ENCODE measurements at regions not wholly inside any gene's neighbourhood (a gene's known extent, or its start where the extent isn't known, plus 50 kb on each side); places are given as distances from the start of the nearest gene placed in this dataset.

- Histone ChIP-seq H3K36me3 (ENCODE audit: control insufficient read depth, insufficient read depth, low read length) (peaks cover 5% of the 10 kb centered on the region), H3K27me3 (ENCODE audit: control insufficient read depth, insufficient read depth, low read length) (no peaks in the 10 kb centered on the region), H3K4me3 (ENCODE audit: low read depth, low read length) (no peak overlapping the region), H3K27ac (ENCODE audit: low read depth, low read length) (no peak overlapping the region), H3K4me1 (ENCODE audit: control insufficient read depth, insufficient read depth, low read length) (peaks cover 38% of the 10 kb centered on the region), H3K9me3 (ENCODE audit: control insufficient read depth, insufficient read depth, low read length) (peaks cover 6% of the 10 kb centered on the region)
- WGBS (ENCODE audit: insufficient coverage): 39% methylated on average over 37 of the region's 38 CpGs
- peak in 2 of 6 donors; percentile 45 to 82 for DNase-seq (ENCODE audit: low read depth in 4 of 6, low spot score in 6 of 6)
Measured at GRCh38 chr16:85360323-85361277, 248.3 kb upstream of the CIBAR2 start.

- peaks cover 6% of the 10 kb centered on the region for H3K9me3 ChIP-seq (ENCODE audit: control insufficient read depth, insufficient read depth, low read length)
- no peak for DNase-seq (ENCODE audit: low read depth in 4 of 6, low spot score in 6 of 6)
- no peak overlapping the region for H3K27ac ChIP-seq (ENCODE audit: low read depth, low read length)
- H3K4me3 ChIP-seq (ENCODE audit: low read depth, low read length): no peak overlapping the region
- H3K27me3 ChIP-seq (ENCODE audit: control insufficient read depth, insufficient read depth, low read length): no peaks in the 10 kb centered on the region
- 77% methylated on average over 21 of the region's 23 CpGs for WGBS (ENCODE audit: insufficient coverage)
- H3K4me1 ChIP-seq (ENCODE audit: control insufficient read depth, insufficient read depth, low read length): peaks cover 47% of the 10 kb centered on the region
- peaks cover 5% of the 10 kb centered on the region for H3K36me3 ChIP-seq (ENCODE audit: control insufficient read depth, insufficient read depth, low read length)
Measured at GRCh38 chr16:85361441-85362118, 249.3 kb upstream of the CIBAR2 start.

GRCh38 chr16:85362443-85362842, 250.2 kb upstream of the CIBAR2 start:
- no peak overlapping the region for H3K4me3 ChIP-seq (ENCODE audit: low read depth, low read length)
- peaks cover 5% of the 10 kb centered on the region for H3K36me3 ChIP-seq (ENCODE audit: control insufficient read depth, insufficient read depth, low read length)
- H3K4me1 ChIP-seq (ENCODE audit: control insufficient read depth, insufficient read depth, low read length): peaks cover 53% of the 10 kb centered on the region
- no peak overlapping the region for H3K27ac ChIP-seq (ENCODE audit: low read depth, low read length)
- 87% methylated on average over 3 of the region's 6 CpGs for WGBS (ENCODE audit: insufficient coverage)
- peaks cover 6% of the 10 kb centered on the region for H3K9me3 ChIP-seq (ENCODE audit: control insufficient read depth, insufficient read depth, low read length)
- H3K27me3 ChIP-seq (ENCODE audit: control insufficient read depth, insufficient read depth, low read length): no peaks in the 10 kb centered on the region
- no peak for DNase-seq (ENCODE audit: low read depth in 4 of 6, low spot score in 6 of 6)

- Histone ChIP-seq H3K4me3 (ENCODE audit: low read depth, low read length) (no peak overlapping the region), H3K27me3 (ENCODE audit: control insufficient read depth, insufficient read depth, low read length) (no peaks in the 10 kb centered on the region), H3K36me3 (ENCODE audit: control insufficient read depth, insufficient read depth, low read length) (no peaks in the 10 kb centered on the region), H3K27ac (ENCODE audit: low read depth, low read length) (no peak overlapping the region), H3K9me3 (ENCODE audit: control insufficient read depth, insufficient read depth, low read length) (peaks cover 6% of the 10 kb centered on the region), H3K4me1 (ENCODE audit: control insufficient read depth, insufficient read depth, low read length) (peaks cover 55% of the 10 kb centered on the region)
- no peak for DNase-seq (ENCODE audit: low read depth in 4 of 6, low spot score in 6 of 6)
- 92% methylated on average over 4 of the region's 5 CpGs for WGBS (ENCODE audit: insufficient coverage)
Measured at GRCh38 chr16:85363427-85363826, 249.7 kb upstream of the GSE1 start.

- no peak overlapping the region for H3K4me3 ChIP-seq (ENCODE audit: low read depth, low read length)
Measured at GRCh38 chr16:85363881-85364280, 249.2 kb upstream of the GSE1 start.

DNA sequence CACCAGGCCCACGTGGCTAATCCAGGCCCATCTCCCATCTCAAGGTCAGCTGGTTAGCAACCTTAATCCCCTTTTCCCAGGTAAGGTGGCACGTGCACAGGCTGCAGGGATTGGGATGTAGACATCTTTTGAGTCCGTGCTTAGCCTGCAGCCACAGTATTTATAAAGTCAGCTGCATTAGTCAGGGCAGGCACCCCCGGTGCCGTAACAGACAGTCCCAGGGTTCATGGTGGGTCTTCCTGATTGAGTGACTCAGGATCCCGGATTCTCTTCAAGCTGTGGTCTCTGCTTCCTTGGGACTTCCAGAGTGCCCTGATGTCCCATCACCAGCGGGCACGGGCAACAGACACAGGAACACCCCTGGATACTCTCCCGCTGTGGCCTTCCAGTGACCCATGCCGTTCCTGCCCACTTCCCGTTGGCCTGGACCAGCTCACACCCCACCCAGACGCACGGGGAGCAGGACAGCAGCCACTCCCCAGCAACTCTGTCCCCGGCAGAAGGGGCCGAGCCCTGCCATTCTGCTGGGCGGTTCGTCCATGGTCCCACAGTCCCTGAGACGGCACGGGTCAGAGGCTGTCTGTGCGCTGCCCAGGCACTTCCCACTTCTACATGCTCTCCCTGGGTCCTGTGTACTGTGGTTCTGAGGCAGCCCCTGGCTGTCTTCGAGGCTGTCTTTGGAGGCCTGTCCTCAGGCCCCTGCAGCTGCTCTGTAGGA, 248.6 kb upstream of the GSE1 start:
- Histone ChIP-seq H3K4me1 (ENCODE audit: control insufficient read depth, insufficient read depth, low read length) (peaks cover 51% of the 10 kb centered on the region), H3K27me3 (ENCODE audit: control insufficient read depth, insufficient read depth, low read length) (no peaks in the 10 kb centered on the region), H3K36me3 (ENCODE audit: control insufficient read depth, insufficient read depth, low read length) (no peaks in the 10 kb centered on the region), H3K4me3 (ENCODE audit: low read depth, low read length) (no peak overlapping the region), H3K9me3 (ENCODE audit: control insufficient read depth, insufficient read depth, low read length) (peaks cover 6% of the 10 kb centered on the region), H3K27ac (ENCODE audit: low read depth, low read length) (no peak overlapping the region)
- DNase-seq (ENCODE audit: low read depth in 4 of 6, low spot score in 6 of 6): no peak
- WGBS (ENCODE audit: insufficient coverage): 87% methylated on average over 21 of the region's 21 CpGs

More at GRCh38 chr16:85363881-85364280, 249.2 kb upstream of the GSE1 start:
- no peaks in the 10 kb centered on the region for H3K36me3 ChIP-seq (ENCODE audit: control insufficient read depth, insufficient read depth, low read length)
- no peak for DNase-seq (ENCODE audit: low read depth in 4 of 6, low spot score in 6 of 6)
- H3K27ac ChIP-seq (ENCODE audit: low read depth, low read length): no peak overlapping the region
- 72% methylated on average over 8 of the region's 10 CpGs for WGBS (ENCODE audit: insufficient coverage)
- peaks cover 6% of the 10 kb centered on the region for H3K9me3 ChIP-seq (ENCODE audit: control insufficient read depth, insufficient read depth, low read length)
- H3K27me3 ChIP-seq (ENCODE audit: control insufficient read depth, insufficient read depth, low read length): no peaks in the 10 kb centered on the region
- peaks cover 55% of the 10 kb centered on the region for H3K4me1 ChIP-seq (ENCODE audit: control insufficient read depth, insufficient read depth, low read length)

- no peak overlapping the region for H3K4me3 ChIP-seq (ENCODE audit: low read depth, low read length)
- H3K27me3 ChIP-seq (ENCODE audit: control insufficient read depth, insufficient read depth, low read length): no peaks in the 10 kb centered on the region
- DNase-seq (ENCODE audit: low read depth in 4 of 6, low spot score in 6 of 6): no peak
- WGBS (ENCODE audit: insufficient coverage): 86% methylated on average over 11 of the region's 11 CpGs
- no peaks in the 10 kb centered on the region for H3K36me3 ChIP-seq (ENCODE audit: control insufficient read depth, insufficient read depth, low read length)
- no peak overlapping the region for H3K27ac ChIP-seq (ENCODE audit: low read depth, low read length)
- H3K4me1 ChIP-seq (ENCODE audit: control insufficient read depth, insufficient read depth, low read length): peaks cover 51% of the 10 kb centered on the region
- peaks cover 6% of the 10 kb centered on the region for H3K9me3 ChIP-seq (ENCODE audit: control insufficient read depth, insufficient read depth, low read length)
Measured at GRCh38 chr16:85365120-85365519, 248.0 kb upstream of the GSE1 start.

DNA sequence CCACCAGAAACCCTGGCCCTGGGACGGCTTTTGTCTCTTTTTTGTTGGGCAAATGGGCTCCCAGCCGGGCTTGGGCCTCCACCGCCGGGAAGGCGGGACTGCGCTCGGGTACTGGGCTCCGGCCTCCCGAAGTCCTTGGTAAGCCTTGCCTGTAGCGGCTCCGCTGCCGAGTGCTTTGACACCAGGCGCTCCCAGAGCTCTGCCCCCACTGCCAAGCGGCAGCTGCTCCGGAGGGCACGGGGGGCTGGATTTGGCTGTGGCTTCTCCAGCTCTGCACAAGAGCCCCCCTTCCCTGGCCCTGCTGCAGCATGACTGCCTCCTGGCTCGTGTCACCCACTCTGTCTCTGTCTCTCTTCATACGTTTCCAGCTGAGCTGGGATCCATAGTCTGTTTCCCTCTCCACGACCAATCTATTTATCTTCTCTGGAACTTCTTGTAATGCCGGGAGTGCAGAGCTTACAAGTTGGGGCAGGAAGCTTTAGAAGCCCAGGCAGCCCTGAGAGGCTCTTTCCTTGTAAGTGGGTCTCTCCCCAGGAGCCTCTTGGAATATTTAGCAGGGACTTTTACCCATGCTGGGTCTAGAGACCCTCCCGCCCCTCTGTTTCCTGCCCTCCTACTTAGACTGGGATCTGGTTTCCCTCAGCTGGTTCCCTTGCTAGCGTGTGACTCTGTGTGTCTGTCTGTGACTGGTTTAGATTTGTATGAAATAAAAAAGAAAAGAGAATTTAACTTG, 246.9 kb upstream of the GSE1 start:
- peaks cover 58% of the 10 kb centered on the region for H3K4me1 ChIP-seq (ENCODE audit: control insufficient read depth, insufficient read depth, low read length)
- H3K36me3 ChIP-seq (ENCODE audit: control insufficient read depth, insufficient read depth, low read length): no peaks in the 10 kb centered on the region
- DNase-seq (ENCODE audit: low read depth in 4 of 6, low spot score in 6 of 6): peak in 3 of 6 donors; percentile 42 to 90 (median 88)
- no peak overlapping the region for H3K4me3 ChIP-seq (ENCODE audit: low read depth, low read length)
- peak overlapping the region; percentile 70 for H3K27ac ChIP-seq (ENCODE audit: low read depth, low read length)
- peaks cover 6% of the 10 kb centered on the region for H3K9me3 ChIP-seq (ENCODE audit: control insufficient read depth, insufficient read depth, low read length)
- WGBS (ENCODE audit: insufficient coverage): 26% methylated on average over 19 of the region's 22 CpGs
- no peaks in the 10 kb centered on the region for H3K27me3 ChIP-seq (ENCODE audit: control insufficient read depth, insufficient read depth, low read length)

GRCh38 chr16:85367485-85367884, 245.6 kb upstream of the GSE1 start:
- peaks cover 6% of the 10 kb centered on the region for H3K9me3 ChIP-seq (ENCODE audit: control insufficient read depth, insufficient read depth, low read length)
- H3K27ac ChIP-seq (ENCODE audit: low read depth, low read length): no peak overlapping the region
- DNase-seq (ENCODE audit: low read depth in 4 of 6, low spot score in 6 of 6): no peak
- 98% methylated on average over 7 of the region's 12 CpGs for WGBS (ENCODE audit: insufficient coverage)
- no peak overlapping the region for H3K4me3 ChIP-seq (ENCODE audit: low read depth, low read length)
- H3K36me3 ChIP-seq (ENCODE audit: control insufficient read depth, insufficient read depth, low read length): no peaks in the 10 kb centered on the region
- peaks cover 60% of the 10 kb centered on the region for H3K4me1 ChIP-seq (ENCODE audit: control insufficient read depth, insufficient read depth, low read length)
- H3K27me3 ChIP-seq (ENCODE audit: control insufficient read depth, insufficient read depth, low read length): no peaks in the 10 kb centered on the region

Data from spinal cord (tissue), 9 donors.